Epithelial cell of proximal tubule (primary cell): ENCODE measurements at regions not wholly inside any gene's neighbourhood (a gene's known extent, or its start where the extent isn't known, plus 50 kb on each side); places are given as distances from the start of the nearest gene placed in this dataset.

ENCODE experiments used
- DNase-seq: peaks from one replicate; pipeline ENCODE4 v3.0.0-alpha.2; 2011; ENCODE audit warnings: low read depth
- H3K4me3 ChIP-seq: 2 replicates; pipeline ENCODE4 v1.5.1; 2011; ENCODE audit warnings: low read depth, mild to moderate bottlenecking, low read length
- TF ChIP-seq, protein P1 (sequence below): conservative IDR thresholded peaks from 2 replicates; pipeline ENCODE4 v1.5.1; 2012; ENCODE audit warnings: low read depth, mild to moderate bottlenecking, low read length

DNA sequence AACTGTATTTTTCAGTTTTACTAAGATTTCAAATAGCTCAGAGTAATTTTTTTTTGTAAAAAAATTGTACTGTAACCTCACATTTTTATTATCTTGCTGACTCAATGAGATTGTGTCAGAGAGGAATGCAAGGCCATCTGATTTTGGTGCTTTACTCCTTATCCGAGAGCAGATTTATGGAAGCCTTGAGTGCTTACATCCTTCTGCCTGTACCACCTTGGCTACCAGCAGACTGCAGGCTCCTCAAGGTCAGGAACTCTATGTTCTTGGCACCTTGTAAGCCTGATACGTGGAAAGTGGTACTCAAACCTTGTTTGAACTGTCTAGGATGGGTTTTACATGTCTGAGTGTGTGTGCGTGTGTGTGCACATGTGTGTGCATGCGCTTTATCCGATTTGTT is 80.1 kb upstream of the MLIP start:
- no peak overlapping the region for H3K4me3 ChIP-seq
- TF ChIP-seq, protein P1, sequence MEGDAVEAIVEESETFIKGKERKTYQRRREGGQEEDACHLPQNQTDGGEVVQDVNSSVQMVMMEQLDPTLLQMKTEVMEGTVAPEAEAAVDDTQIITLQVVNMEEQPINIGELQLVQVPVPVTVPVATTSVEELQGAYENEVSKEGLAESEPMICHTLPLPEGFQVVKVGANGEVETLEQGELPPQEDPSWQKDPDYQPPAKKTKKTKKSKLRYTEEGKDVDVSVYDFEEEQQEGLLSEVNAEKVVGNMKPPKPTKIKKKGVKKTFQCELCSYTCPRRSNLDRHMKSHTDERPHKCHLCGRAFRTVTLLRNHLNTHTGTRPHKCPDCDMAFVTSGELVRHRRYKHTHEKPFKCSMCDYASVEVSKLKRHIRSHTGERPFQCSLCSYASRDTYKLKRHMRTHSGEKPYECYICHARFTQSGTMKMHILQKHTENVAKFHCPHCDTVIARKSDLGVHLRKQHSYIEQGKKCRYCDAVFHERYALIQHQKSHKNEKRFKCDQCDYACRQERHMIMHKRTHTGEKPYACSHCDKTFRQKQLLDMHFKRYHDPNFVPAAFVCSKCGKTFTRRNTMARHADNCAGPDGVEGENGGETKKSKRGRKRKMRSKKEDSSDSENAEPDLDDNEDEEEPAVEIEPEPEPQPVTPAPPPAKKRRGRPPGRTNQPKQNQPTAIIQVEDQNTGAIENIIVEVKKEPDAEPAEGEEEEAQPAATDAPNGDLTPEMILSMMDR: no peak
- no peak for DNase-seq

DNA sequence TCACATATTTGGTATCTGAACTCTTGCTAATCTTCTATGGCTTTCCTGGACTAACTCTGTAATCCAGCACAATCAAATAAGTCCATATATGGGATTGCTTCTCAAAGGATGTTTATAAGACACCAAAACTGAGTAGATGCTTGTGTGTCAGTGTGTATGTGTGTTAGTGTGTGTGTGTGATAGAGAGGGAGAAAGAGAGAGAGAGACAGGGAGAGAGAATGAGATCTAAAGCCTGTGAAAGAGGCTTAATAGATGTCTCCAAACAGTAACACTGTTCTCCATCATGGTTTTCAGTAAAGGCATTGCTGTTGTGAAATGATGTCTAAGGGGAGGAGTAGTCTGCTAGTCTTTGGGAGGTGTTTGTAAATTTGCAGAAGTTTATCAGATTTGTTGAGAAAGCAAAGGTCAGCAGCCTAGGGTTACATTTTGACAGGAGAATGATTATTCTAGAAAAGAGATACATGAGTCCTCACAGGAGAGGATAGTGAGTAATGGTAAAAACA is 73.9 kb upstream of the MLIP start:
- TF ChIP-seq, protein P1: no peak
- H3K4me3 ChIP-seq: no peak overlapping the region
- no peak for DNase-seq

DNA sequence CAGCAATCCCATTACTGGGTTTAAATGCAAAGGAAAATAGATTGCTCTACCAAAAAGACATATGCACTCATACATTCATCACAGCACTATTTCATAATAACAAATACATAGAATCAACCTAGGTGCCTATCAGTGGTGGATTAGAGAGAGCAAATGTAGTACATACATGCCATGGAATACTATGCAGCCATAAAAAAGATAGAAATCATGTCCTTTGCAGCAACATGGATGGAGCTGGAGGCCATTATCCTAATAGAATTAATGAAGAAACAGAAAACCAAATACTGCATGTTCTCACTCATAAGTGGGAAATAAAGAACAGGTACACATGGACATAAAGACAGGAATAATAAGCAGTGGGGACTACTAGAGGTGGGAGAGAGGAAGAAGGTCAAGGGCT is 70.7 kb upstream of the MLIP start:
- no peak overlapping the region for H3K4me3 ChIP-seq
- DNase-seq: no peak
- TF ChIP-seq, protein P1: no peak

DNA sequence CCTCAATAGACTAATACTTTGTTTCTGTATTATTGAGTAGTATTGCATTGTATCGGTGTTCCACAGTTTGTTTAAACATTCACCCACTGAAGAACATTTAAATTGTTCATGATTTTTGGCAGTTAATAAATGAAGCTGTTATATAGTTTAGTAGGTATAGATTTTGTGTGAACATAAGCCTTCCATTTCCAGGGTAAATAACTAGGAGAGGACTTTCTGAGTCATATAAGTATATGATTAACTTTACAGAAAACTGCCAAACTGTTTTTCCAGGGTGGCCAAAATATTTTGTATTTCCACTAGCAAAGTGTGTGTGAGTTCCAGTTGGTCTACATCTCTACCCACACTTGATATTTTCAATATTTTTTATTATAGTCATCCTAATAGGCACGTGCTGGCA is 70.0 kb upstream of the MLIP start:
- no peak for DNase-seq
- TF ChIP-seq, protein P1: no peak
- H3K4me3 ChIP-seq: no peak overlapping the region

DNA sequence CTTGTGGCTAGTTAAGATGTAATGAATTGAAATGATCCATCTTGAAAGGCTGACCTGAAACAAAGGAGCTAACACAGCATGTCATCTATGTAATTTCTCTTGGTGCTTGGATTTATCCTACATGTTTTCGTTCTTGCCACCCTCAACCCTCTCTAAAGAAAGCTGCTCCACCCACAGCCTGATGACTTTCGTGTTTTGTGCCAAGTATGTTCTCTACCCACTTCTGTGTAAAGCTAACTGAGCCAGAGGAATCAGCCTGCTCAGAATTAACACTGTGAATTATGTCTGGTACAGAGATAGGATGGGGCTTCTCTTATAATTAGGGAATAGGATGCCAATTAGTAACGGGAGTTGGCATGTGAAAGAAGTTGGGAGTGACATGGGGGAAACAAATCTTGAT is 67.9 kb upstream of the MLIP start:
- H3K4me3 ChIP-seq: no peak overlapping the region
- no peak for DNase-seq
- TF ChIP-seq, protein P1: no peak

DNA sequence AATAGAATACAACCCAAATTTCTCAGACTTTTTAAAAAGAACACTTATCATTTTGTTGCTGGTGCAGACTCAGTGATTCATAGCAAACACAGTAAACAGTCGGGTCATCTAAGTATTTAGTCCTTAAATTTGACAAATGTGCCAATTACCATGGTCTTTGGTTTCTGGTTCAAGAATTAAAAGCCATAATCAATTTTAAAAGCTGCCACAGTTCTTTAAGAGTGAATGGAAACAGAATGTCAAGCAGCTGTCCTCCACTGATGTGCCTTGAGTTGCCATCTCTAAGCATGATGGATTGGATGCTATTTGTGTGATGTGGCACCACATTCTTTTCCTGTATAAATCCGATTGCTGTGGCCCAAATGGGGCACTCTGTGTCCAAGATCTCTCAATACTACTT is 67.2 kb upstream of the MLIP start:
- no peak overlapping the region for H3K4me3 ChIP-seq
- DNase-seq: no peak
- TF ChIP-seq, protein P1: no peak

DNA sequence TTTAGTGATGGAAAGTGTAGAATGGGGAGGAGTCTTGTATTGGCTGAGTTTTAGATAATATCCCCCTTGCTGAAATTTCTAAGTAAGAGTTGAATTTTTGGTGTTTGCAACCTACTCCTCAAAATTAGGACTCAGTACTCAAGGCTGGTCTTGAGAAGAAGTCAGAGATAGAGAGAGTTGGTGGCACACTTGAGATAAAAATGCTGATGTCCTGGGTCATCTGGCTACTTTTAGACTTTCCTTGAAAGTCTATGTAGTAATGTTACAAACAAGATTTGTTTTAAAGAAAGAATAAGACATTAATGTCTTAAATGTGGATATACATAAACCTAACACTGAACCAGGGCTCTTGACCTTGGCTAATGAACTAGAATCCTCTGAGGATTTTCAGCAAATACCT is 62.5 kb upstream of the MLIP start:
- DNase-seq: no peak
- TF ChIP-seq, protein P1: no peak
- no peak overlapping the region for H3K4me3 ChIP-seq
